ENCODE measurements at regions not wholly inside any gene's neighbourhood (a gene's known extent, or its start where the extent isn't known, plus 50 kb on each side); places are given as distances from the start of the nearest gene placed in this dataset.

DNA sequence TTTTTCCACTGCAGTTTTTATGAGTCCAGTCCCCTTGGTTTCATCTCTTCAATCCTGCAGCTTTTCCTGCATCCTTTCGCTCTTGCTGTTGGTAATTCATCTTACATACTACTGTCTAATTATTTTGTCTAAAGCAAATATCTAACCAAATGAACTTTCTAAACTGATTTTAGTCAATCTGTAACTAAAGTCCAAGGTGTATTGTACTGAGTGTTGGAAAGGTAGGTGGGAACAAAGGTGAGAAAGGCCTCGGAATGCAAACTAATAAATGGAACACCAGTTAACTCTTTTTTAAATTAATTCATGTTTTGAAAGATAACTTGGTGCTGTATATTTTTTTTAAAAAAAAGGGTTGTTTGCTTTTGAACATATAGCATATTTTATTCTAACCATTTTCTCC, 152.7 kb upstream of the CYLC2 start:
- TF ChIP-seq, protein P1, sequence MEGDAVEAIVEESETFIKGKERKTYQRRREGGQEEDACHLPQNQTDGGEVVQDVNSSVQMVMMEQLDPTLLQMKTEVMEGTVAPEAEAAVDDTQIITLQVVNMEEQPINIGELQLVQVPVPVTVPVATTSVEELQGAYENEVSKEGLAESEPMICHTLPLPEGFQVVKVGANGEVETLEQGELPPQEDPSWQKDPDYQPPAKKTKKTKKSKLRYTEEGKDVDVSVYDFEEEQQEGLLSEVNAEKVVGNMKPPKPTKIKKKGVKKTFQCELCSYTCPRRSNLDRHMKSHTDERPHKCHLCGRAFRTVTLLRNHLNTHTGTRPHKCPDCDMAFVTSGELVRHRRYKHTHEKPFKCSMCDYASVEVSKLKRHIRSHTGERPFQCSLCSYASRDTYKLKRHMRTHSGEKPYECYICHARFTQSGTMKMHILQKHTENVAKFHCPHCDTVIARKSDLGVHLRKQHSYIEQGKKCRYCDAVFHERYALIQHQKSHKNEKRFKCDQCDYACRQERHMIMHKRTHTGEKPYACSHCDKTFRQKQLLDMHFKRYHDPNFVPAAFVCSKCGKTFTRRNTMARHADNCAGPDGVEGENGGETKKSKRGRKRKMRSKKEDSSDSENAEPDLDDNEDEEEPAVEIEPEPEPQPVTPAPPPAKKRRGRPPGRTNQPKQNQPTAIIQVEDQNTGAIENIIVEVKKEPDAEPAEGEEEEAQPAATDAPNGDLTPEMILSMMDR (conservative IDR thresholded peaks at IDR 0.05) = no peak
- no peak for TF ChIP-seq ZFX (IDR thresholded peaks at IDR 0.05)

Data from C4-2B (cell line).